Ascending aorta (tissue), 2 donors: ENCODE measurements at regions not wholly inside any gene's neighbourhood (a gene's known extent, or its start where the extent isn't known, plus 50 kb on each side); places are given as distances from the start of the nearest gene placed in this dataset.
A peak's percentile ranks its signal among the peaks of the same experiment; 100 is the strongest.

Experiments
- DNase-seq, 2 donors: peaks; one replicate each; pipeline ENCODE4 v3.0.0-alpha.2; 2019; ENCODE audit warnings: low spot score in 2 of 2
- H3K27ac ChIP-seq, 2 donors: fragments of 200-600 bp; sonication (generic); one replicate each; pipeline ENCODE4 v1.5.1; 2016 to 2017; ENCODE audit warnings: mild to moderate bottlenecking in 1 of 2
- H3K27me3 ChIP-seq: fragments of 200-600 bp; sonication (generic); one replicate; pipeline ENCODE4 v1.5.1; 2017
- H3K36me3 ChIP-seq, 2 donors: fragments of 200-600 bp; sonication (generic); one replicate each; pipeline ENCODE4 v1.5.1; 2016
- H3K4me1 ChIP-seq, 2 donors: fragments of 200-600 bp; sonication (generic); one replicate each; pipeline ENCODE4 v1.5.1; 2016 to 2017; ENCODE audit warnings: mild to moderate bottlenecking in 1 of 2
- H3K4me3 ChIP-seq, 2 donors: fragments of 200-600 bp; sonication (generic); one replicate each; pipeline ENCODE4 v1.5.1; 2016 to 2017; ENCODE audit warnings: mild to moderate bottlenecking in 1 of 2
- H3K9me3 ChIP-seq, 2 donors: fragments of 200-600 bp; sonication (generic); one replicate each; pipeline ENCODE4 v1.5.1; 2016
- CTCF ChIP-seq, 3 experiments: fragments of 200-600 bp in 2 of 3; fragments of 450-650 bp in 1 of 3; sonication (generic) in 2 of 3; IDR thresholded peaks; one replicate each; pipeline ENCODE4 v1.5.1; 2016 to 2019; ENCODE audit warnings: antibody characterized with exemption in 3 of 3, mild to moderate bottlenecking in 1 of 3, moderate library complexity in 1 of 3
- intact Hi-C: fragments of 100-400 bp; cut with DNase I; formaldehyde crosslinking; loops from one replicate; pipeline ENCODE4 v1.15.1; 2023

- H3K27ac ChIP-seq: no peak overlapping the region
- intact Hi-C loops: no loop called here
- DNase-seq: no peak
- no peaks in the 10 kb centered on the region for H3K36me3 ChIP-seq
- no peak for TF ChIP-seq CTCF (IDR thresholded peaks at IDR 0.05)
- H3K9me3 ChIP-seq: no peaks in the 10 kb centered on the region
- no peaks in the 10 kb centered on the region for H3K27me3 ChIP-seq
- H3K4me3 ChIP-seq: no peak overlapping the region
- no peaks in the 10 kb centered on the region for H3K4me1 ChIP-seq
Measured at GRCh38 chr9:7930613-7931012, 131.0 kb upstream of the DMAC1 start.

- intact Hi-C loops: no loop called here
- H3K27ac ChIP-seq: peak overlapping the region in 1 of 2 donors; percentile 40
- DNase-seq: no peak
- no peak for TF ChIP-seq CTCF (IDR thresholded peaks at IDR 0.05)
- H3K27me3 ChIP-seq: no peaks in the 10 kb centered on the region
- H3K4me3 ChIP-seq: no peak overlapping the region
- no peaks in the 10 kb centered on the region for H3K4me1 ChIP-seq
- H3K9me3 ChIP-seq: no peaks in the 10 kb centered on the region
- H3K36me3 ChIP-seq: no peaks in the 10 kb centered on the region
Measured at GRCh38 chr9:7921545-7922197, 122.1 kb upstream of the DMAC1 start.

GRCh38 chr9:7912037-7912535 is 112.5 kb upstream of the DMAC1 start:
- no peaks in the 10 kb centered on the region for H3K9me3 ChIP-seq
- intact Hi-C loops: no loop called here
- no peaks in the 10 kb centered on the region for H3K4me1 ChIP-seq
- no peak for TF ChIP-seq CTCF (IDR thresholded peaks at IDR 0.05)
- no peak for DNase-seq
- H3K4me3 ChIP-seq: no peak overlapping the region
- no peak overlapping the region for H3K27ac ChIP-seq
- no peaks in the 10 kb centered on the region for H3K27me3 ChIP-seq
- no peaks in the 10 kb centered on the region for H3K36me3 ChIP-seq

GRCh38 chr9:7910426-7911020 is 110.9 kb upstream of the DMAC1 start:
- DNase-seq: no peak
- Histone ChIP-seq H3K9me3 (no peaks in the 10 kb centered on the region), H3K4me1 (no peaks in the 10 kb centered on the region), H3K4me3 (no peak overlapping the region), H3K27me3 (no peaks in the 10 kb centered on the region), H3K36me3 (no peaks in the 10 kb centered on the region), H3K27ac (no peak overlapping the region)
- no peak for TF ChIP-seq CTCF (IDR thresholded peaks at IDR 0.05)
- intact Hi-C loops: no loop called here

- Histone ChIP-seq H3K27ac (no peak overlapping the region), H3K9me3 (no peaks in the 10 kb centered on the region), H3K4me3 (no peak overlapping the region), H3K27me3 (no peaks in the 10 kb centered on the region), H3K4me1 (no peaks in the 10 kb centered on the region), H3K36me3 (no peaks in the 10 kb centered on the region)
- TF ChIP-seq CTCF (IDR thresholded peaks at IDR 0.05): no peak
- intact Hi-C loops: no loop called here
- DNase-seq: no peak
Measured at GRCh38 chr9:7909537-7909936, 110.0 kb upstream of the DMAC1 start.
